COLO668 (cell line): ENCODE measurements at regions not wholly inside any gene's neighbourhood (a gene's known extent, or its start where the extent isn't known, plus 50 kb on each side); places are given as distances from the start of the nearest gene placed in this dataset.
"Not testable (repeated sequence)": the region's sequence is repeated elsewhere in the genome, so short reads cannot be mapped to it uniquely, and the experiment has no call there.

Experiments used
- DNase-seq: peaks from one replicate; lab custom pipeline; 2025; ENCODE audit not compliant: unreplicated experiment; lab: John Stamatoyannopoulos, UW

GRCh38 chr11:25159341-25159740, 662.5 kb downstream of the LUZP2 start:
- DNase-seq = no peak

GRCh38 chr11:25163421-25163820, 666.6 kb downstream of the LUZP2 start:
- no peak for DNase-seq

GRCh38 chr11:25180187-25180586, 683.3 kb downstream of the LUZP2 start:
- DNase-seq = no peak

- no peak for DNase-seq
Observed at GRCh38 chr11:25183411-25183810, 686.6 kb downstream of the LUZP2 start.

- no peak for DNase-seq
Observed at GRCh38 chr11:25197515-25197914, 700.7 kb downstream of the LUZP2 start.

GRCh38 chr11:25198704-25199103, 701.9 kb downstream of the LUZP2 start:
- no peak for DNase-seq

- DNase-seq = no peak
Observed at GRCh38 chr11:25200925-25201324, 704.1 kb downstream of the LUZP2 start.

- DNase-seq = no peak
Observed at GRCh38 chr11:25206762-25207161, 709.9 kb downstream of the LUZP2 start.

GRCh38 chr11:25211635-25212254, 714.9 kb downstream of the LUZP2 start:
- no peak for DNase-seq

GRCh38 chr11:25214535-25215176, 717.8 kb downstream of the LUZP2 start:
- DNase-seq = no peak

GRCh38 chr11:25218036-25218435, 721.2 kb downstream of the LUZP2 start:
- no peak for DNase-seq

- DNase-seq = no peak
Observed at GRCh38 chr11:25225078-25225477, 728.2 kb downstream of the LUZP2 start.

- DNase-seq = no peak
Observed at GRCh38 chr11:25242928-25243327, 746.1 kb downstream of the LUZP2 start.

GRCh38 chr11:25244126-25244525, 747.3 kb downstream of the LUZP2 start:
- DNase-seq = no peak

GRCh38 chr11:25247336-25247735, 750.5 kb downstream of the LUZP2 start:
- DNase-seq = no peak

GRCh38 chr11:25252854-25253253, 756.0 kb downstream of the LUZP2 start:
- DNase-seq = no peak

- not testable (repeated sequence) for DNase-seq
Observed at GRCh38 chr11:25263861-25264260, 767.0 kb downstream of the LUZP2 start.

GRCh38 chr11:25271301-25271700, 774.4 kb downstream of the LUZP2 start:
- DNase-seq = no peak

GRCh38 chr11:25272214-25272613, 775.4 kb downstream of the LUZP2 start:
- no peak for DNase-seq

GRCh38 chr11:25280821-25281220, 784.0 kb downstream of the LUZP2 start:
- not testable (repeated sequence) for DNase-seq

GRCh38 chr11:25293166-25293565, 796.3 kb downstream of the LUZP2 start:
- DNase-seq = no peak

- no peak for DNase-seq
Observed at GRCh38 chr11:25298450-25298849, 801.6 kb downstream of the LUZP2 start.

GRCh38 chr11:25309818-25310217, 813.0 kb downstream of the LUZP2 start:
- DNase-seq = no peak
